OCI-LY1 (cell line): ENCODE measurements at regions not wholly inside any gene's neighbourhood (a gene's known extent, or its start where the extent isn't known, plus 50 kb on each side); places are given as distances from the start of the nearest gene placed in this dataset.

ENCODE experiments used
- H2AFZ ChIP-seq: fragments of 200-600 bp; sonication (generic), shearing (Covaris generic); 2 replicates; pipeline ENCODE4 v1.6.0; 2014; ENCODE audit warnings: antibody characterized with exemption, mild to moderate bottlenecking, low read length
- H3F3A ChIP-seq: fragments of 200-600 bp; sonication (generic), shearing (Covaris generic); 2 replicates; pipeline ENCODE4 v1.6.0; 2014; ENCODE audit warnings: mild to moderate bottlenecking, antibody characterized with exemption, low read length, moderate library complexity; ENCODE audit not compliant: insufficient read depth
- H3K27ac ChIP-seq: fragments of 200-600 bp; sonication (generic); 2 replicates; pipeline ENCODE4 v1.5.1; 2014; ENCODE audit warnings: low read length, mixed run types, mild to moderate bottlenecking, low read depth; ENCODE audit not compliant: poor library complexity, severe bottlenecking
- H3K27me3 ChIP-seq: fragments of 200-600 bp; sonication (generic); 2 replicates; pipeline ENCODE4 v1.6.0; 2014; ENCODE audit warnings: antibody characterized with exemption, mild to moderate bottlenecking, low read length, moderate library complexity; ENCODE audit not compliant: insufficient read depth
- H3K36me3 ChIP-seq: fragments of 200-600 bp; sonication (generic); 2 replicates; pipeline ENCODE4 v1.6.1; 2014; ENCODE audit warnings: mild to moderate bottlenecking, antibody characterized with exemption, low read length, moderate library complexity, mixed read lengths; ENCODE audit not compliant: insufficient read depth
- H3K4me1 ChIP-seq: fragments of 200-600 bp; sonication (generic); 2 replicates; pipeline ENCODE4 v1.5.1; 2014; ENCODE audit warnings: mild to moderate bottlenecking, low read length, moderate library complexity; ENCODE audit not compliant: insufficient read depth, severe bottlenecking
- H3K4me2 ChIP-seq: fragments of 200-600 bp; sonication (generic), shearing (Covaris generic); 2 replicates; pipeline ENCODE4 v1.6.1; 2014; ENCODE audit warnings: low read length
- H3K4me3 ChIP-seq: fragments of 200-600 bp; sonication (generic); 2 replicates; pipeline ENCODE4 v1.5.1; 2014; ENCODE audit warnings: low read length, low read depth, mild to moderate bottlenecking, mixed read lengths; ENCODE audit not compliant: poor library complexity, severe bottlenecking
- H3K79me2 ChIP-seq: fragments of 200-600 bp; shearing (Covaris generic); 2 replicates; pipeline ENCODE4 v1.6.1; 2016; ENCODE audit warnings: mixed run types, low read length, mixed read lengths; ENCODE audit not compliant: insufficient read depth
- H3K9ac ChIP-seq: fragments of 200-600 bp; sonication (generic), shearing (Covaris generic); 2 replicates; pipeline ENCODE4 v1.6.1; 2014; ENCODE audit warnings: mild to moderate bottlenecking, low read length, mixed read lengths
- H3K9me2 ChIP-seq: fragments of 200-600 bp; sonication (generic), shearing (Covaris generic); 2 replicates; pipeline ENCODE4 v1.6.1; 2014; ENCODE audit warnings: low read depth, mild to moderate bottlenecking, low read length, mixed read lengths
- H3K9me3 ChIP-seq: fragments of 200-600 bp; shearing (Covaris generic); 2 replicates; pipeline ENCODE4 v1.6.1; 2014; ENCODE audit warnings: low read length, mixed read lengths
- H4K20me1 ChIP-seq: fragments of 200-600 bp; sonication (generic), shearing (Covaris generic); 2 replicates; pipeline ENCODE4 v1.6.0; 2016; ENCODE audit warnings: mild to moderate bottlenecking, low read length; ENCODE audit not compliant: insufficient read depth
- EZH2 ChIP-seq: fragments of 200-600 bp; sonication (generic), shearing (Covaris generic); IDR thresholded peaks from 2 replicates; pipeline ENCODE4 v1.8.0; 2017; ENCODE audit warnings: borderline replicate concordance, mixed run types, mild to moderate bottlenecking, antibody characterized with exemption, low read length, moderate library complexity, mixed read lengths
- TF ChIP-seq, protein P1 (sequence below): fragments of 200-600 bp; sonication (generic), shearing (Covaris generic); IDR thresholded peaks from 2 replicates; pipeline ENCODE4 v1.5.1; 2017; ENCODE audit warnings: mild to moderate bottlenecking, antibody characterized with exemption, low read length, moderate library complexity, mixed read lengths

GRCh38 chr10:58068809-58069208 is 198.9 kb downstream of the IPMK start:
- Histone ChIP-seq H3K9ac (no peak overlapping the region), H3K27me3 (no peaks in the 10 kb centered on the region), H2AFZ (no peak overlapping the region), H4K20me1 (no peaks in the 10 kb centered on the region), H3K9me2 (no peaks in the 10 kb centered on the region), H3K4me1 (no peaks in the 10 kb centered on the region), H3F3A (no peaks in the 10 kb centered on the region), H3K27ac (no peak overlapping the region), H3K36me3 (no peaks in the 10 kb centered on the region), H3K79me2 (no peaks in the 10 kb centered on the region), H3K4me3 (no peak overlapping the region), H3K4me2 (no peak overlapping the region), H3K9me3 (no peaks in the 10 kb centered on the region)
- TF ChIP-seq, protein P1, sequence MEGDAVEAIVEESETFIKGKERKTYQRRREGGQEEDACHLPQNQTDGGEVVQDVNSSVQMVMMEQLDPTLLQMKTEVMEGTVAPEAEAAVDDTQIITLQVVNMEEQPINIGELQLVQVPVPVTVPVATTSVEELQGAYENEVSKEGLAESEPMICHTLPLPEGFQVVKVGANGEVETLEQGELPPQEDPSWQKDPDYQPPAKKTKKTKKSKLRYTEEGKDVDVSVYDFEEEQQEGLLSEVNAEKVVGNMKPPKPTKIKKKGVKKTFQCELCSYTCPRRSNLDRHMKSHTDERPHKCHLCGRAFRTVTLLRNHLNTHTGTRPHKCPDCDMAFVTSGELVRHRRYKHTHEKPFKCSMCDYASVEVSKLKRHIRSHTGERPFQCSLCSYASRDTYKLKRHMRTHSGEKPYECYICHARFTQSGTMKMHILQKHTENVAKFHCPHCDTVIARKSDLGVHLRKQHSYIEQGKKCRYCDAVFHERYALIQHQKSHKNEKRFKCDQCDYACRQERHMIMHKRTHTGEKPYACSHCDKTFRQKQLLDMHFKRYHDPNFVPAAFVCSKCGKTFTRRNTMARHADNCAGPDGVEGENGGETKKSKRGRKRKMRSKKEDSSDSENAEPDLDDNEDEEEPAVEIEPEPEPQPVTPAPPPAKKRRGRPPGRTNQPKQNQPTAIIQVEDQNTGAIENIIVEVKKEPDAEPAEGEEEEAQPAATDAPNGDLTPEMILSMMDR = no peak
- TF ChIP-seq EZH2 = no peak

DNA sequence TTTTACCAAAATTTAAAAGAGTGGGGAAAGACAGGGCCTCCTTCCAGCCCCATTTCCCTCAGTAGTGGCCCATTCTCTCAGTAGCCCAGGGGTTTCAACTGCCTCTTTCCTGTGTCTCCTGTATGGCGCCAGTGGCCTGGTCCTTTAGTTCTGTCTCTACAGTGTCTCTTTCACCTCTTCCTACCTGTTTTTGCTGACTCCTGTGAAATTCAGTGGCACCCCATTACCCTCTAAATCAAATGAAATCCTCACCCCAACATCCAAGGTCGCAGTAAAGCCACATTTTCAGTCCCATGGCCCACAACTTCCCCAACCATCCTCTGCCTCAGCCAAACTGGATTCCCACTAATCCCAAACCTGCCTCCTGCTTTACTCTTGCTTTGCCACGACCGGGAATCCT is 200.7 kb downstream of the IPMK start:
- no peaks in the 10 kb centered on the region for H3K36me3 ChIP-seq
- H3K9me2 ChIP-seq = no peaks in the 10 kb centered on the region
- no peaks in the 10 kb centered on the region for H3F3A ChIP-seq
- H3K9ac ChIP-seq = no peak overlapping the region
- no peak overlapping the region for H3K4me2 ChIP-seq
- no peak for TF ChIP-seq EZH2
- TF ChIP-seq, protein P1 = no peak
- no peak overlapping the region for H3K27ac ChIP-seq
- no peaks in the 10 kb centered on the region for H4K20me1 ChIP-seq
- no peaks in the 10 kb centered on the region for H3K4me1 ChIP-seq
- H3K4me3 ChIP-seq = no peak overlapping the region
- no peak overlapping the region for H2AFZ ChIP-seq
- no peaks in the 10 kb centered on the region for H3K9me3 ChIP-seq
- H3K79me2 ChIP-seq = no peaks in the 10 kb centered on the region
- no peaks in the 10 kb centered on the region for H3K27me3 ChIP-seq

- Histone ChIP-seq H3K9me2 (no peaks in the 10 kb centered on the region), H2AFZ (no peak overlapping the region), H3K9ac (no peak overlapping the region), H3K9me3 (no peaks in the 10 kb centered on the region), H3K27me3 (no peaks in the 10 kb centered on the region), H3K4me2 (no peak overlapping the region), H3K4me3 (no peak overlapping the region), H3K36me3 (no peaks in the 10 kb centered on the region), H4K20me1 (no peaks in the 10 kb centered on the region), H3K79me2 (no peaks in the 10 kb centered on the region), H3K4me1 (no peaks in the 10 kb centered on the region), H3F3A (no peaks in the 10 kb centered on the region), H3K27ac (no peak overlapping the region)
- TF ChIP-seq, protein P1 = no peak
- TF ChIP-seq EZH2 = no peak
Measured at GRCh38 chr10:58066126-58066525, 201.6 kb downstream of the IPMK start.
